Keratinocyte (primary cell): ENCODE measurements at regions not wholly inside any gene's neighbourhood (a gene's known extent, or its start where the extent isn't known, plus 50 kb on each side); places are given as distances from the start of the nearest gene placed in this dataset.

Source experiments
- CTCF ChIP-seq, 3 experiments: IDR thresholded peaks in 1 of 3; conservative IDR thresholded peaks in 1 of 3; optimal IDR thresholded peaks in 1 of 3; 2 replicates in 2 of 3; 3 replicates in 1 of 3; pipeline versions ENCODE3 to v1.5.1; 2011; ENCODE audit warnings: low read length in 3 of 3, mild to moderate bottlenecking in 3 of 3, moderate library complexity in 2 of 3, control low read depth in 1 of 3, inconsistent platforms in 1 of 3; ENCODE audit not compliant: insufficient read depth in 2 of 3; ENCODE audit errors: extremely low read depth in 1 of 3
- EZH2 ChIP-seq: IDR thresholded peaks from one replicate; pipeline ENCODE4 v1.6.1; 2012; ENCODE audit warnings: inconsistent platforms, mild to moderate bottlenecking, low read length, moderate library complexity

- TF ChIP-seq CTCF (optimal IDR thresholded peaks at IDR 0.05 in 1 of 3, IDR thresholded peaks at IDR 0.05 in 1 of 3, conservative IDR thresholded peaks at IDR 0.05 in 1 of 3; ENCODE audit: extremely low read depth in 1 of 3, insufficient read depth in 2 of 3, low read length in 3 of 3) (no peak), EZH2 (no peak)
Observed at GRCh38 chr12:19997656-19998400, 370.5 kb upstream of the PDE3A start.
